ENCODE measurements at regions not wholly inside any gene's neighbourhood (a gene's known extent, or its start where the extent isn't known, plus 50 kb on each side); places are given as distances from the start of the nearest gene placed in this dataset.

- H3K4me1 ChIP-seq (ENCODE audit: control insufficient read depth, insufficient read depth, low read length): 0 out of 2 replicates have a peak, but pooled peaks cover 3% of the 10 kb centered on the region
- no peaks in the 10 kb centered on the region for H3K36me3 ChIP-seq (ENCODE audit: control insufficient read depth in 2 of 2, insufficient read depth in 1 of 2, low read length in 2 of 2)
- no peak overlapping the region for H3K4me3 ChIP-seq (ENCODE audit: low read depth, low read length)
- no peak overlapping the region for H3K27ac ChIP-seq (ENCODE audit: extremely low read depth, low read depth, low read length)
- TF ChIP-seq ZXDB (tag by site-specific recombination; IDR thresholded peaks at IDR 0.05): no peak
- TF ChIP-seq EGR2 (tag by site-specific recombination; IDR thresholded peaks at IDR 0.05; ENCODE audit: low read depth): no peak
- TF ChIP-seq ZNF701 (tag by site-specific recombination; IDR thresholded peaks at IDR 0.05): peak; percentile 93
- CTCF ChIA-PET: interaction anchor here (0.5 to 0.7 kb wide), 3 partner anchors 111 to 1164 kb away, joined by 3 read pairs; no protein-coding TSS in a partner anchor
- no peaks in the 10 kb centered on the region for H3K9me3 ChIP-seq (ENCODE audit: control insufficient read depth, insufficient read depth, low read depth, low read length)
- POLR2A ChIA-PET: no interaction called here
Observed at GRCh38 chr6:2560140-2560818, 190.4 kb downstream of the MYLK4 start.

- Histone ChIP-seq H3K9me3 (ENCODE audit: control insufficient read depth, insufficient read depth, low read depth, low read length) (no peaks in the 10 kb centered on the region), H3K36me3 (ENCODE audit: control insufficient read depth in 2 of 2, insufficient read depth in 1 of 2, low read length in 2 of 2) (no peaks in the 10 kb centered on the region), H3K4me1 (ENCODE audit: control insufficient read depth, insufficient read depth, low read length) (0 out of 2 replicates have a peak, but pooled peaks cover 3% of the 10 kb centered on the region), H3K4me3 (ENCODE audit: low read depth, low read length) (no peak overlapping the region), H3K27ac (ENCODE audit: extremely low read depth, low read depth, low read length) (no peak overlapping the region)
- POLR2A ChIA-PET: no interaction called here
- TF ChIP-seq ZNF274 (IDR thresholded peaks at IDR 0.05; ENCODE audit: low read length) (no peak), ZNF274 (tag by site-specific recombination; IDR thresholded peaks at IDR 0.05; ENCODE audit: borderline replicate concordance) (no peak), ZNF24 (tag by site-specific recombination; IDR thresholded peaks at IDR 0.05) (no peak), ZNF155 (tag by site-specific recombination; IDR thresholded peaks at IDR 0.05) (no peak), ZBTB17 (tag by site-specific recombination; IDR thresholded peaks at IDR 0.05) (no peak)
- CTCF ChIA-PET: interaction anchor here (0.5 to 1.4 kb wide), 5 partner anchors 9 to 1163 kb away, joined by 3 to 5 read pairs (median 3); no protein-coding TSS in a partner anchor
Observed at GRCh38 chr6:2558861-2559801, 191.6 kb downstream of the MYLK4 start.

GRCh38 chr6:2558098-2558680 is 192.5 kb downstream of the MYLK4 start:
- Histone ChIP-seq H3K27ac (ENCODE audit: extremely low read depth, low read depth, low read length) (no peak overlapping the region), H3K4me3 (ENCODE audit: low read depth, low read length) (no peak overlapping the region), H3K36me3 (ENCODE audit: control insufficient read depth in 2 of 2, insufficient read depth in 1 of 2, low read length in 2 of 2) (no peaks in the 10 kb centered on the region), H3K4me1 (ENCODE audit: control insufficient read depth, insufficient read depth, low read length) (no peaks in the 10 kb centered on the region), H3K9me3 (ENCODE audit: control insufficient read depth, insufficient read depth, low read depth, low read length) (no peaks in the 10 kb centered on the region)
- peak; percentile 36; the same call in 1 of the 2 replicates for TF ChIP-seq SCRT2 (tag by site-specific recombination; IDR thresholded peaks at IDR 0.05)
- TF ChIP-seq ZBTB49 (tag by site-specific recombination; IDR thresholded peaks at IDR 0.05; ENCODE audit: low read depth): no peak
- TF ChIP-seq ZBTB8A (tag by site-specific recombination; IDR thresholded peaks at IDR 0.05): no peak
- no peak for TF ChIP-seq ZSCAN30 (tag by site-specific recombination; IDR thresholded peaks at IDR 0.05)
- TF ChIP-seq ZNF707 (tag by site-specific recombination; IDR thresholded peaks at IDR 0.05): no peak
- no peak for TF ChIP-seq ZNF266 (tag by site-specific recombination; IDR thresholded peaks at IDR 0.05; ENCODE audit: low read depth)
- TF ChIP-seq ZNF214 (tag by site-specific recombination; IDR thresholded peaks at IDR 0.05; ENCODE audit: borderline replicate concordance): no peak
- TF ChIP-seq ZNF449 (tag by site-specific recombination; IDR thresholded peaks at IDR 0.05): no peak
- POLR2A ChIA-PET: no interaction called here
- CTCF ChIA-PET: interaction anchor here (0.7 to 1.4 kb wide), 3 partner anchors 10 to 1083 kb away, joined by 3 to 5 read pairs (median 4); no protein-coding TSS in a partner anchor
